BJ (cell line): ENCODE measurements at regions not wholly inside any gene's neighbourhood (a gene's known extent, or its start where the extent isn't known, plus 50 kb on each side); places are given as distances from the start of the nearest gene placed in this dataset.

Experiments used
- CTCF ChIA-PET: fragments of 350-600 bp; formaldehyde crosslinking; extraction: SDS; loops from one replicate; lab custom pipeline; 2021; ENCODE audit warnings: antibody characterized with exemption, inconsistent platforms; lab: Yijun Ruan, JAX
- POLR2A ChIA-PET: fragments of 300-600 bp; sonication (Branson Sonifier 250); formaldehyde crosslinking; extraction: SDS; loops from one replicate; lab custom pipeline; 2021; ENCODE audit warnings: antibody characterized with exemption; lab: Charles Lee
- DNase-seq: peaks from one replicate; pipeline ENCODE4 v3.0.0-alpha.2; 2011; ENCODE audit warnings: low read depth
- H3K27me3 ChIP-seq: 2 replicates; pipeline ENCODE4 v1.6.0; 2011; ENCODE audit warnings: low read length; ENCODE audit not compliant: control insufficient read depth, insufficient read depth
- H3K36me3 ChIP-seq: 2 replicates; pipeline ENCODE4 v1.5.1; 2011; ENCODE audit warnings: low read length; ENCODE audit not compliant: control insufficient read depth, insufficient read depth
- H3K4me3 ChIP-seq: 2 replicates; pipeline ENCODE4 v1.5.1; 2011; ENCODE audit warnings: low read depth, mild to moderate bottlenecking, control low read depth, low read length
- CTCF ChIP-seq: IDR thresholded peaks from 2 replicates; pipeline ENCODE4 v1.5.1; 2011; ENCODE audit warnings: low read depth, mild to moderate bottlenecking, control low read depth, inconsistent platforms, low read length, moderate library complexity; ENCODE audit not compliant: insufficient read depth

DNA sequence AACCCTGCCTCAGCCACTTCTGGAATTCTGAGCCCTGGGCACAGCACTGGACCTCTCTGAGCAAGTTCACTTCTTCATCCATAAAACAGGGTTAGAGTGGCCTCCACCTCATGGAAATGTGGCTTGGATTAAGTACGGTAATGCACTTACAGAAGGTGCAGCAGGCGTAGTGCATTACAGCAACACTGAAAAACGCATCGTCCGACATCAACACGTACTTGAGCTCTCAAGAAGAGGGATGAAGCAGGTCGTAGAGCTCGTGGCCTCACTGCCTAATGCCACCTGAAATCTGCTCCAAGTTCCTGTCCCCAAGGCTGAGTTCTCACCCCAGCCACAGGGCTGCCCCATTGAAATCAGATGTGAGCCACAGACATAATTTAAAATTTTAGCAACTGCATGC lies 650.1 kb downstream of the NPHP4 start:
- Histone ChIP-seq H3K36me3 (no peaks in the 10 kb centered on the region), H3K4me3 (no peak overlapping the region), H3K27me3 (no peaks in the 10 kb centered on the region)
- TF ChIP-seq CTCF = no peak
- DNase-seq = no peak
- ChIA-PET CTCF (interaction anchor here (0.6 kb wide), 1 partner anchor 994 kb away, joined by 3 read pairs; no protein-coding TSS in a partner anchor), POLR2A (no interaction called here)

GRCh38 chr1:5341471-5341870 lies 650.8 kb downstream of the NPHP4 start:
- TF ChIP-seq CTCF = no peak
- no peak for DNase-seq
- ChIA-PET CTCF (no interaction called here), POLR2A (no interaction called here)
- H3K27me3 ChIP-seq = no peaks in the 10 kb centered on the region
- no peak overlapping the region for H3K4me3 ChIP-seq
- no peaks in the 10 kb centered on the region for H3K36me3 ChIP-seq

- POLR2A ChIA-PET = no interaction called here
- no peak for TF ChIP-seq CTCF
- Histone ChIP-seq H3K36me3 (no peaks in the 10 kb centered on the region), H3K4me3 (no peak overlapping the region), H3K27me3 (no peaks in the 10 kb centered on the region)
- no peak for DNase-seq
- CTCF ChIA-PET = no interaction called here
Observed at GRCh38 chr1:5340560-5341130, 651.6 kb downstream of the NPHP4 start.

DNA sequence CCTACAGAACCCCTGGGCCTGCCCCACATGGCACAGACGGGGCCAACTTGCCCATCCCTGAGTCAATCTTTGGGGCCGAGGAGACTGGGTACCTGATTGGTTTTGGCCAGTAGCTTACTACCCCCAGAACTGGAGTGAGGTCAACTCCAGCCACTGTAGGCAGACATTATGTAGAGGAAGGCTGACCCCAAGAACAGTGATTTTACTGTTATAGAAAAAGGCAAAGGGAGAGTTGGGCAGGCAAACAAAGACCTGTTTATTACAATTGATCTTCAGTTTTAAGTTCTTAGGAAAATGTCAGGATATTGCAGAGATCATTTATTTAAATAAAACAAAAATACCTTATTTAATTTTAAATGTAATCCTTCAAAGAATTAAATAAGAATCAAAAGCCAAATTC lies 653.8 kb downstream of the NPHP4 start:
- TF ChIP-seq CTCF = no peak
- Histone ChIP-seq H3K27me3 (no peaks in the 10 kb centered on the region), H3K4me3 (no peak overlapping the region), H3K36me3 (no peaks in the 10 kb centered on the region)
- CTCF ChIA-PET = interaction anchor here (1.8 kb wide), 1 partner anchor 13 kb away, joined by 4 read pairs; no protein-coding TSS in a partner anchor
- DNase-seq = no peak
- POLR2A ChIA-PET = no interaction called here

DNA sequence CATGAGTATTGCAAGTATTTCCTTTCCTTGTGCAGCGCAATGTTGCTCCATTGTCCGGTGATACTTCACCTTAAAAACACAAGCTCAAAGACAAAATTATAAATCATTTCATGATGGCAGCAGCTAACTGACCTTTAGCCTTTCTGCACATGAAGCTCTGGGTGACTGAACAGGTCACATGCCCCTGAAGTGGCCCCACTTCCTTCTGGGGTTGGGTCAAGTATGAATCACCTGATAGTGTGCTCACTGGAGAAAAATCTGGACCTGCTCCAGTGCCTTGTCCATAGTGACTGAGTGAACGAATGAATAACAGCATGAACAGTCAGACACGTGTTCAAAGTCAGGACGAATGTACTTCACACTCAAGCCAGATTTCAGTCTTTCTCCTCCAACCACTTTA lies 658.9 kb downstream of the NPHP4 start:
- no peak overlapping the region for H3K4me3 ChIP-seq
- H3K27me3 ChIP-seq = no peaks in the 10 kb centered on the region
- CTCF ChIA-PET = no interaction called here
- POLR2A ChIA-PET = no interaction called here
- DNase-seq = no peak
- no peak for TF ChIP-seq CTCF
- H3K36me3 ChIP-seq = no peaks in the 10 kb centered on the region
